T-cell (primary cell): ENCODE measurements at regions not wholly inside any gene's neighbourhood (a gene's known extent, or its start where the extent isn't known, plus 50 kb on each side); places are given as distances from the start of the nearest gene placed in this dataset.

Experiments used
- ATAC-seq, 4 experiments: fragments of 200-7000 bp in 3 of 4; fragments of 150-1000 bp in 1 of 4; cut with Tn5 transposase; replicated peaks in 1 of 4; 1 replicate in 3 of 4; 2 replicates in 1 of 4; pipeline ENCODE4 v1.10.0; 2021; ENCODE audit warnings: moderate library complexity in 3 of 4, mild to moderate bottlenecking in 2 of 4, moderate number of reproducible peaks in 1 of 4
- CTCF ChIA-PET, 2 donors: fragments of 300-600 bp; sonication (Branson Sonifier 250); formaldehyde crosslinking; loops; one replicate each; lab custom pipeline; 2022; ENCODE audit warnings: antibody characterized with exemption in 2 of 2; lab: Charles Lee
- POLR2A ChIA-PET, 2 donors: fragments of 300-600 bp; sonication (Branson Sonifier 250); formaldehyde crosslinking; loops; one replicate each; lab custom pipeline; 2022; ENCODE audit warnings: antibody characterized with exemption in 2 of 2; lab: Charles Lee
- DNase-seq, 35 experiments: peaks; one replicate each; pipeline versions ENCODE4 v3.0.0 to v3.0.0-alpha.2; 2013 to 2023
- H3K27ac ChIP-seq: one replicate; pipeline ENCODE4 v1.5.1; 2013; ENCODE audit warnings: low read length
- H3K27me3 ChIP-seq, 2 experiments: replicated peaks in 1 of 2; 1 replicate in 1 of 2; 2 replicates in 1 of 2; pipeline versions ENCODE4 v1.6.1 to v1.7.0; 2013; ENCODE audit warnings: low read length in 1 of 2, mixed read lengths in 1 of 2; ENCODE audit not compliant: control insufficient read depth in 2 of 2, insufficient read depth in 2 of 2; ENCODE audit errors: extremely low read depth in 1 of 2
- H3K36me3 ChIP-seq, 2 donors: 1 replicate in 1 of 2; 2 replicates in 1 of 2; pipeline versions ENCODE4 v1.6.1 to v1.7.0; 2013; ENCODE audit warnings: low read length in 1 of 2; ENCODE audit not compliant: control insufficient read depth in 2 of 2, insufficient read depth in 1 of 2; ENCODE audit errors: extremely low read depth in 1 of 2
- H3K4me1 ChIP-seq, 2 experiments: 1 replicate in 1 of 2; 2 replicates in 1 of 2; pipeline versions ENCODE4 v1.6.1 to v1.7.0; 2013; ENCODE audit warnings: low read length in 2 of 2, mixed read lengths in 1 of 2; ENCODE audit not compliant: insufficient read depth in 2 of 2, control insufficient read depth in 1 of 2; ENCODE audit errors: extremely low read depth in 1 of 2
- H3K4me3 ChIP-seq, 2 donors: 1 replicate in 1 of 2; 2 replicates in 1 of 2; pipeline versions ENCODE4 v1.5.1 to v1.7.0; 2013; ENCODE audit warnings: mild to moderate bottlenecking in 2 of 2, low read length in 1 of 2, moderate library complexity in 1 of 2; ENCODE audit not compliant: control insufficient read depth in 1 of 2; ENCODE audit errors: extremely low read depth in 1 of 2
- H3K9me3 ChIP-seq: 2 replicates; pipeline ENCODE4 v1.7.0; 2013
- H3K27ac Mint-ChIP-seq, 2 donors: one replicate each; pipeline ENCODE4 v1.8.0; 2020 to 2021; ENCODE audit warnings: mild to moderate bottlenecking in 2 of 2, mixed read lengths in 2 of 2
- H3K27me3 Mint-ChIP-seq, 2 donors: one replicate each; pipeline ENCODE4 v1.8.0; 2021 to 2022; ENCODE audit warnings: mixed read lengths in 2 of 2
- H3K36me3 Mint-ChIP-seq: one replicate; pipeline ENCODE4 v1.8.0; 2021; ENCODE audit warnings: mixed read lengths
- H3K4me1 Mint-ChIP-seq, 3 donors: one replicate each; pipeline ENCODE4 v1.8.0; 2020 to 2022; ENCODE audit warnings: mixed read lengths in 3 of 3, mild to moderate bottlenecking in 1 of 3
- H3K4me3 Mint-ChIP-seq, 3 donors: one replicate each; pipeline ENCODE4 v1.8.0; 2020 to 2022; ENCODE audit warnings: mild to moderate bottlenecking in 3 of 3, mixed read lengths in 3 of 3, moderate library complexity in 3 of 3
- H3K9me3 Mint-ChIP-seq, 3 donors: one replicate each; pipeline ENCODE4 v1.8.0; 2020 to 2022; ENCODE audit warnings: mixed read lengths in 3 of 3
- WGBS: methylation state at CpG from one replicate; pipeline ENCODE4 v1.1.5; 2013; ENCODE audit warnings: missing lambda C conversion rate; ENCODE audit not compliant: insufficient coverage; 5-methylcytosine and 5-hydroxymethylcytosine counted together

- WGBS, result no CpG with 5 or more reads among the region's 3 CpGs
- no peak overlapping the region for H3K27ac Mint-ChIP-seq
These were observed 463.6 kb downstream of the HACE1 start for GRCh38 chr6:104396077-104396476.

GRCh38 chr6:104381907-104382306 is 477.8 kb downstream of the HACE1 start:
- POLR2A ChIA-PET, result no interaction called here
- no peaks in the 10 kb centered on the region for H3K27me3 Mint-ChIP-seq
- no peaks in the 10 kb centered on the region for H3K4me1 Mint-ChIP-seq

More at GRCh38 chr6:104396077-104396476, 463.6 kb downstream of the HACE1 start:
- no peaks in the 10 kb centered on the region for H3K4me1 ChIP-seq
- no peak for DNase-seq
- no peak overlapping the region for H3K27ac ChIP-seq
- Mint-ChIP-seq H3K36me3 (no peaks in the 10 kb centered on the region), H3K27me3 (peaks cover 0 to 2% of the 10 kb centered on the region in 2 donors), H3K4me1 (no peaks in the 10 kb centered on the region), H3K4me3 (no peak overlapping the region), H3K9me3 (peaks cover 0 to 8% (median 0%) of the 10 kb centered on the region in 3 donors)
- no peaks in the 10 kb centered on the region for H3K9me3 ChIP-seq
- H3K27me3 ChIP-seq, result no peaks in the 10 kb centered on the region
- no peaks in the 10 kb centered on the region for H3K36me3 ChIP-seq
- ATAC-seq, result no peak
- H3K4me3 ChIP-seq, result no peak overlapping the region
- CTCF ChIA-PET, result no interaction called here
- POLR2A ChIA-PET, result no interaction called here

GRCh38 chr6:104365451-104366234 is 494.1 kb downstream of the HACE1 start:
- H3K27ac ChIP-seq, result no peak overlapping the region
- Mint-ChIP-seq H3K27ac (no peak overlapping the region), H3K36me3 (no peaks in the 10 kb centered on the region), H3K4me3 (no peak overlapping the region), H3K4me1 (no peaks in the 10 kb centered on the region), H3K27me3 (no peaks in the 10 kb centered on the region), H3K9me3 (peaks cover 0 to 9% (median 2%) of the 10 kb centered on the region in 3 donors)
- ChIA-PET POLR2A (no interaction called here), CTCF (no interaction called here)
- 93% methylated on average over 2 of the region's 5 CpGs for WGBS
- H3K9me3 ChIP-seq, result no peaks in the 10 kb centered on the region
- no peaks in the 10 kb centered on the region for H3K27me3 ChIP-seq
- no peaks in the 10 kb centered on the region for H3K4me1 ChIP-seq
- no peak for ATAC-seq
- H3K36me3 ChIP-seq, result no peaks in the 10 kb centered on the region
- no peak for DNase-seq
- no peak overlapping the region for H3K4me3 ChIP-seq

More at GRCh38 chr6:104381907-104382306, 477.8 kb downstream of the HACE1 start:
- H3K36me3 Mint-ChIP-seq, result no peaks in the 10 kb centered on the region
- no peak overlapping the region for H3K27ac ChIP-seq
- DNase-seq (no peak), ATAC-seq (no peak)
- H3K27ac Mint-ChIP-seq, result no peak overlapping the region
- H3K4me1 ChIP-seq, result no peaks in the 10 kb centered on the region
- H3K36me3 ChIP-seq, result no peaks in the 10 kb centered on the region
- H3K27me3 ChIP-seq, result no peaks in the 10 kb centered on the region
- no peaks in the 10 kb centered on the region for H3K9me3 ChIP-seq
- no CpG with 5 or more reads among the region's 2 CpGs for WGBS
- H3K4me3 Mint-ChIP-seq, result no peak overlapping the region
- peaks cover 0 to 7% (median 5%) of the 10 kb centered on the region in 3 donors for H3K9me3 Mint-ChIP-seq
- CTCF ChIA-PET, result no interaction called here
- H3K4me3 ChIP-seq, result no peak overlapping the region

- no peaks in the 10 kb centered on the region for H3K36me3 ChIP-seq
- Mint-ChIP-seq H3K9me3 (peaks cover 0 to 11% (median 2%) of the 10 kb centered on the region in 3 donors), H3K4me3 (no peak overlapping the region), H3K36me3 (no peaks in the 10 kb centered on the region), H3K4me1 (no peaks in the 10 kb centered on the region), H3K27me3 (no peaks in the 10 kb centered on the region), H3K27ac (no peak overlapping the region)
- H3K9me3 ChIP-seq, result no peaks in the 10 kb centered on the region
- H3K27me3 ChIP-seq, result no peaks in the 10 kb centered on the region
- no peak overlapping the region for H3K27ac ChIP-seq
- H3K4me3 ChIP-seq, result no peak overlapping the region
- DNase-seq (no peak), ATAC-seq (no peak)
- CTCF ChIA-PET, result no interaction called here
- POLR2A ChIA-PET, result no interaction called here
- H3K4me1 ChIP-seq, result no peaks in the 10 kb centered on the region
- WGBS, result no CpG with 5 or more reads among the region's 3 CpGs
These were observed 501.8 kb downstream of the HACE1 start for GRCh38 chr6:104357928-104358327.

GRCh38 chr6:104356197-104356596 is 503.5 kb downstream of the HACE1 start:
- H3K27ac Mint-ChIP-seq, result no peak overlapping the region
- Histone ChIP-seq H3K9me3 (no peaks in the 10 kb centered on the region), H3K27me3 (no peaks in the 10 kb centered on the region), H3K27ac (no peak overlapping the region), H3K4me1 (no peaks in the 10 kb centered on the region), H3K4me3 (no peak overlapping the region), H3K36me3 (no peaks in the 10 kb centered on the region)
- ChIA-PET POLR2A (interaction anchor here in 1 of 2 donors (0.6 kb wide), 1 partner anchor 26 kb away, joined by 3 read pairs; no protein-coding TSS in a partner anchor), CTCF (no interaction called here)
- peaks cover 0 to 11% (median 2%) of the 10 kb centered on the region in 3 donors for H3K9me3 Mint-ChIP-seq
- H3K4me3 Mint-ChIP-seq, result no peak overlapping the region
- WGBS, result 100% methylated on average over 2 of the region's 5 CpGs
- DNase-seq (no peak), ATAC-seq (no peak)
- H3K36me3 Mint-ChIP-seq, result no peaks in the 10 kb centered on the region
- no peaks in the 10 kb centered on the region for H3K27me3 Mint-ChIP-seq
- no peaks in the 10 kb centered on the region for H3K4me1 Mint-ChIP-seq

- Histone ChIP-seq H3K9me3 (no peaks in the 10 kb centered on the region), H3K36me3 (no peaks in the 10 kb centered on the region), H3K4me1 (no peaks in the 10 kb centered on the region), H3K27ac (no peak overlapping the region), H3K27me3 (no peaks in the 10 kb centered on the region), H3K4me3 (no peak overlapping the region)
- Mint-ChIP-seq H3K9me3 (peaks cover 0 to 10% (median 3%) of the 10 kb centered on the region in 3 donors), H3K4me1 (no peaks in the 10 kb centered on the region), H3K4me3 (no peak overlapping the region), H3K36me3 (no peaks in the 10 kb centered on the region), H3K27ac (no peak overlapping the region), H3K27me3 (no peaks in the 10 kb centered on the region)
- CTCF ChIA-PET, result no interaction called here
- ATAC-seq (no peak), DNase-seq (no peak)
- no CpG with 5 or more reads among the region's 4 CpGs for WGBS
- POLR2A ChIA-PET, result no interaction called here
These were observed 510.5 kb downstream of the HACE1 start for GRCh38 chr6:104349191-104349590.
